IMR-90 (cell line): ENCODE measurements at regions not wholly inside any gene's neighbourhood (a gene's known extent, or its start where the extent isn't known, plus 50 kb on each side); places are given as distances from the start of the nearest gene placed in this dataset.

Experiments
- ATAC-seq: fragments of 200-7000 bp; cut with Tn5 transposase; 2 replicates; pipeline ENCODE4 v1.9.1; 2020; ENCODE audit warnings: low read depth, mild to moderate bottlenecking, moderate library complexity
- BruUV-seq: library from RNA; stranded (reverse); fragments of 400-500 nt; replicated peaks from 2 replicates; lab custom pipeline; 2021; lab: Mats Ljungman, UMichigan
- CTCF ChIA-PET: fragments of 300-600 bp; formaldehyde crosslinking; extraction: SDS; loops from one replicate; lab custom pipeline; 2021; ENCODE audit warnings: antibody characterized with exemption; lab: Yijun Ruan, JAX
- POLR2A ChIA-PET: fragments of 300-600 bp; sonication (Branson Sonifier 250); formaldehyde crosslinking; loops from one replicate; lab custom pipeline; 2022; ENCODE audit warnings: antibody characterized with exemption; ENCODE audit not compliant: unreplicated experiment; lab: Charles Lee
- DNase-seq: peaks from one replicate; pipeline ENCODE4 v3.0.0; 2013
- H2AFZ ChIP-seq: replicated peaks from 2 replicates; pipeline ENCODE3; 2013; ENCODE audit warnings: low read length, mild to moderate bottlenecking; ENCODE audit not compliant: poor library complexity
- H2AK5ac ChIP-seq: 2 replicates; pipeline ENCODE4 v1.6.1; 2013; ENCODE audit warnings: low read depth, low read length, inconsistent platforms
- H2AK9ac ChIP-seq: replicated peaks from 2 replicates; pipeline ENCODE3; 2013; ENCODE audit warnings: mild to moderate bottlenecking, low read depth, low read length, moderate library complexity; ENCODE audit not compliant: poor library complexity
- H2BK120ac ChIP-seq: 2 replicates; pipeline ENCODE4 v1.6.1; 2013; ENCODE audit warnings: low read depth, low read length, inconsistent platforms
- H2BK15ac ChIP-seq: 3 replicates; pipeline ENCODE4 v1.6.1; 2013; ENCODE audit warnings: low read depth, low read length, inconsistent platforms
- H2BK20ac ChIP-seq: 2 replicates; pipeline ENCODE4 v1.6.1; 2013; ENCODE audit warnings: low read depth, mild to moderate bottlenecking, inconsistent platforms, low read length, moderate library complexity
- H2BK5ac ChIP-seq: 2 replicates; pipeline ENCODE4 v1.6.1; 2013; ENCODE audit warnings: mild to moderate bottlenecking, low read depth, low read length, inconsistent platforms; ENCODE audit not compliant: poor library complexity, severe bottlenecking
- H3K14ac ChIP-seq: replicated peaks from 2 replicates; pipeline ENCODE4 v1.6.1; 2013; ENCODE audit warnings: low read depth, low read length, inconsistent platforms
- H3K18ac ChIP-seq: 2 replicates; pipeline ENCODE4 v1.6.1; 2013; ENCODE audit warnings: low read depth, low read length, control low read depth
- H3K23ac ChIP-seq: 2 replicates; pipeline ENCODE4 v1.6.1; 2013; ENCODE audit warnings: low read depth, low read length, inconsistent platforms
- H3K27ac ChIP-seq: 2 replicates; pipeline ENCODE4 v1.5.1; 2013; ENCODE audit warnings: mild to moderate bottlenecking, control low read depth, low read length; ENCODE audit not compliant: insufficient read depth
- H3K27me3 ChIP-seq: 2 replicates; pipeline ENCODE4 v1.6.1; 2013; ENCODE audit warnings: low read length; ENCODE audit not compliant: control insufficient read depth, insufficient read depth
- H3K36me3 ChIP-seq: 2 replicates; pipeline ENCODE4 v1.6.1; 2013; ENCODE audit warnings: low read length, mixed read lengths; ENCODE audit not compliant: control insufficient read depth, insufficient read depth
- H3K4ac ChIP-seq: 2 replicates; pipeline ENCODE4 v1.6.1; 2013; ENCODE audit warnings: low read depth, low read length, inconsistent platforms
- H3K4me1 ChIP-seq: 2 replicates; pipeline ENCODE4 v1.6.1; 2013; ENCODE audit warnings: low read length, mixed read lengths; ENCODE audit not compliant: control insufficient read depth, insufficient read depth
- H3K4me2 ChIP-seq: 2 replicates; pipeline ENCODE4 v1.6.1; 2013; ENCODE audit warnings: low read depth, mild to moderate bottlenecking, control low read depth, low read length, moderate library complexity
- H3K4me3 ChIP-seq: 2 replicates; pipeline ENCODE4 v1.5.1; 2013; ENCODE audit warnings: low read depth, mild to moderate bottlenecking, control low read depth, low read length, moderate library complexity; ENCODE audit not compliant: insufficient read depth
- H3K56ac ChIP-seq: 2 replicates; pipeline ENCODE4 v1.6.1; 2013; ENCODE audit warnings: low read length, inconsistent platforms; ENCODE audit not compliant: insufficient read depth; ENCODE audit errors: extremely low read depth
- H3K79me1 ChIP-seq, 2 experiments: 2 replicates each; pipeline ENCODE4 v1.6.1; 2013; ENCODE audit warnings: low read length in 2 of 2, inconsistent platforms in 1 of 2, low read depth in 1 of 2
- H3K9ac ChIP-seq: 2 replicates; pipeline ENCODE4 v1.6.1; 2013; ENCODE audit warnings: low read depth, low read length, control low read depth
- H3K9me1 ChIP-seq: 2 replicates; pipeline ENCODE4 v1.6.1; 2013; ENCODE audit warnings: low read length, inconsistent platforms; ENCODE audit not compliant: insufficient read depth
- H3K9me3 ChIP-seq: 2 replicates; pipeline ENCODE4 v1.6.1; 2013; ENCODE audit warnings: low read length; ENCODE audit not compliant: control insufficient read depth, insufficient read depth
- H4K20me1 ChIP-seq: 2 replicates; pipeline ENCODE4 v1.6.1; 2013; ENCODE audit warnings: low read length, inconsistent platforms; ENCODE audit not compliant: insufficient read depth
- H4K5ac ChIP-seq: 2 replicates; pipeline ENCODE4 v1.6.1; 2013; ENCODE audit warnings: mild to moderate bottlenecking, low read depth, low read length, control low read depth
- H4K8ac ChIP-seq, 2 experiments: 2 replicates each; pipeline ENCODE4 v1.6.1; 2013; ENCODE audit warnings: low read depth in 2 of 2, low read length in 2 of 2, control low read depth in 1 of 2, inconsistent platforms in 1 of 2
- H4K91ac ChIP-seq: 2 replicates; pipeline ENCODE4 v1.6.1; 2013; ENCODE audit warnings: low read depth, low read length, inconsistent platforms; ENCODE audit not compliant: insufficient read depth
- BHLHE40 ChIP-seq: fragments of 150-350 bp; IDR thresholded peaks from 2 replicates; pipeline ENCODE4 v1.6.1; 2016; ENCODE audit warnings: mild to moderate bottlenecking, low read depth, low read length
- CEBPB ChIP-seq: IDR thresholded peaks from 2 replicates; pipeline ENCODE4 v1.6.1; 2012; ENCODE audit warnings: low read depth, low read length, improper control_type of control experiment
- CHD1 ChIP-seq: IDR thresholded peaks from 2 replicates; pipeline ENCODE4 v1.6.1; 2012; ENCODE audit warnings: low read depth, low read length, improper control_type of control experiment
- ELK1 ChIP-seq: fragments of 150-350 bp; IDR thresholded peaks from 2 replicates; pipeline ENCODE4 v1.6.1; 2016; ENCODE audit warnings: low read depth, mild to moderate bottlenecking, low read length, moderate library complexity, borderline replicate concordance
- FOS ChIP-seq: fragments of 150-350 bp; IDR thresholded peaks from 2 replicates; pipeline ENCODE4 v1.6.1; 2016; ENCODE audit warnings: low read depth, low read length
- MAFK ChIP-seq: IDR thresholded peaks from 2 replicates; pipeline ENCODE4 v1.6.1; 2012; ENCODE audit warnings: low read depth, low read length, improper control_type of control experiment
- MAZ ChIP-seq: IDR thresholded peaks from 2 replicates; pipeline ENCODE4 v1.6.1; 2012; ENCODE audit warnings: low read depth, mild to moderate bottlenecking, low read length, improper control_type of control experiment, moderate library complexity, borderline replicate concordance
- MXI1 ChIP-seq: IDR thresholded peaks from 2 replicates; pipeline ENCODE4 v1.6.1; 2012; ENCODE audit warnings: low read depth, mild to moderate bottlenecking, low read length, moderate library complexity, borderline replicate concordance
- NFE2L2 ChIP-seq: fragments of 150-350 bp; IDR thresholded peaks from 2 replicates; pipeline ENCODE4 v1.6.1; 2016; ENCODE audit warnings: low read depth, mild to moderate bottlenecking, low read length
- POLR2A ChIP-seq: IDR thresholded peaks from 2 replicates; pipeline ENCODE4 v1.6.1; 2012; ENCODE audit warnings: mild to moderate bottlenecking, low read depth, low read length
- RAD21 ChIP-seq: IDR thresholded peaks from 2 replicates; pipeline ENCODE4 v1.6.1; 2012; ENCODE audit warnings: low read length, improper control_type of control experiment
- RCOR1 ChIP-seq: IDR thresholded peaks from 2 replicates; pipeline ENCODE4 v1.6.1; 2012; ENCODE audit warnings: mild to moderate bottlenecking, low read length, improper control_type of control experiment; ENCODE audit not compliant: insufficient replicate concordance
- RFX5 ChIP-seq: IDR thresholded peaks from 2 replicates; pipeline ENCODE4 v1.8.0; 2012; ENCODE audit warnings: low read depth, mild to moderate bottlenecking, low read length, moderate library complexity
- SMC3 ChIP-seq: fragments of 150-350 bp; IDR thresholded peaks from 2 replicates; pipeline ENCODE4 v1.6.1; 2016; ENCODE audit warnings: low read depth, mild to moderate bottlenecking, antibody characterized with exemption, low read length, moderate library complexity
- USF2 ChIP-seq: fragments of 150-350 bp; IDR thresholded peaks from 2 replicates; pipeline ENCODE4 v1.6.1; 2017; ENCODE audit warnings: mild to moderate bottlenecking, antibody characterized with exemption, low read length, low read depth
- WGBS, 2 experiments: methylation state at CpG; one replicate each; pipeline versions ENCODE4 v1.1.5 to v1.1.7; 2013; ENCODE audit warnings: missing lambda C conversion rate in 2 of 2; ENCODE audit not compliant: insufficient read length in 1 of 2; ENCODE audit errors: extremely low coverage in 2 of 2; 5-methylcytosine and 5-hydroxymethylcytosine counted together
- dilution Hi-C: fragments of 300-500 bp; cut with HindIII; formaldehyde crosslinking; loops from one replicate; pipeline ENCODE4 v1.14.3; 2018; ENCODE audit warnings: low sequenced_read_pairs; ENCODE audit not compliant: unreplicated experiment
- in situ Hi-C: fragments of 300-500 bp; cut with MboI; formaldehyde crosslinking; loops from 3 replicates; pipeline ENCODE4 v1.14.3; 2019; ENCODE audit warnings: low sequenced_read_pairs, inconsistent platforms, mixed read lengths
- intact Hi-C: fragments of 100-400 bp; cut with micrococcal nuclease; formaldehyde crosslinking; loops from 2 replicates; pipeline ENCODE4 v1.10.0; 2022
- TF ChIP-seq, protein P1 (sequence below): conservative IDR thresholded peaks from 2 replicates; pipeline ENCODE4 v1.5.1; 2012; ENCODE audit warnings: mild to moderate bottlenecking, low read depth, low read length, improper control_type of control experiment

- H2BK15ac ChIP-seq: no peak overlapping the region
- no TSS peak for BruUV-seq
- no peak overlapping the region for H3K14ac ChIP-seq
- H2AFZ ChIP-seq: no peak overlapping the region
- H3K23ac ChIP-seq: no peak overlapping the region
- no peak overlapping the region for H3K4ac ChIP-seq
- H4K91ac ChIP-seq: no peak overlapping the region
- no peaks in the 10 kb centered on the region for H4K20me1 ChIP-seq
- no peak overlapping the region for H3K4me3 ChIP-seq
- H2BK120ac ChIP-seq: no peak overlapping the region
- no peak overlapping the region for H4K8ac ChIP-seq
- in situ Hi-C loops (loop anchor here (25.0 kb wide), 1 partner anchor 758 kb away; the partner anchor contains the start of genes BPIFC and FBXO7), dilution Hi-C loops (no loop called here), intact Hi-C loops (no loop called here)
- no peak overlapping the region for H3K27ac ChIP-seq
- no peaks in the 10 kb centered on the region for H3K27me3 ChIP-seq
- no peak for TF ChIP-seq SMC3
- no peak for TF ChIP-seq MAFK
- no peak for TF ChIP-seq NFE2L2
- TF ChIP-seq, protein P1, sequence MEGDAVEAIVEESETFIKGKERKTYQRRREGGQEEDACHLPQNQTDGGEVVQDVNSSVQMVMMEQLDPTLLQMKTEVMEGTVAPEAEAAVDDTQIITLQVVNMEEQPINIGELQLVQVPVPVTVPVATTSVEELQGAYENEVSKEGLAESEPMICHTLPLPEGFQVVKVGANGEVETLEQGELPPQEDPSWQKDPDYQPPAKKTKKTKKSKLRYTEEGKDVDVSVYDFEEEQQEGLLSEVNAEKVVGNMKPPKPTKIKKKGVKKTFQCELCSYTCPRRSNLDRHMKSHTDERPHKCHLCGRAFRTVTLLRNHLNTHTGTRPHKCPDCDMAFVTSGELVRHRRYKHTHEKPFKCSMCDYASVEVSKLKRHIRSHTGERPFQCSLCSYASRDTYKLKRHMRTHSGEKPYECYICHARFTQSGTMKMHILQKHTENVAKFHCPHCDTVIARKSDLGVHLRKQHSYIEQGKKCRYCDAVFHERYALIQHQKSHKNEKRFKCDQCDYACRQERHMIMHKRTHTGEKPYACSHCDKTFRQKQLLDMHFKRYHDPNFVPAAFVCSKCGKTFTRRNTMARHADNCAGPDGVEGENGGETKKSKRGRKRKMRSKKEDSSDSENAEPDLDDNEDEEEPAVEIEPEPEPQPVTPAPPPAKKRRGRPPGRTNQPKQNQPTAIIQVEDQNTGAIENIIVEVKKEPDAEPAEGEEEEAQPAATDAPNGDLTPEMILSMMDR: no peak
- TF ChIP-seq MXI1: no peak
- no peak for TF ChIP-seq BHLHE40
- no peak for TF ChIP-seq ELK1
- no peak for TF ChIP-seq CEBPB
- no peak for TF ChIP-seq MAZ
- TF ChIP-seq RAD21: no peak
- TF ChIP-seq USF2: no peak
- TF ChIP-seq POLR2A: no peak
- no peak for TF ChIP-seq RFX5
- no peak for TF ChIP-seq CHD1
- no peak for TF ChIP-seq FOS
- no peak for TF ChIP-seq RCOR1
- ChIA-PET CTCF (no interaction called here), POLR2A (no interaction called here)
- no peaks in the 10 kb centered on the region for H3K4me1 ChIP-seq
- H3K18ac ChIP-seq: no peak overlapping the region
- H4K5ac ChIP-seq: no peak overlapping the region
- H3K9ac ChIP-seq: no peak overlapping the region
- H3K9me3 ChIP-seq: peaks cover 6% of the 10 kb centered on the region
- ATAC-seq (no peak), DNase-seq (no peak)
- no CpG with 5 or more reads among the region's 5 CpGs for WGBS, 2 experiments
- no peak overlapping the region for H3K56ac ChIP-seq
- H3K9me1 ChIP-seq: no peaks in the 10 kb centered on the region
- no peak overlapping the region for H3K4me2 ChIP-seq
- no peak overlapping the region for H2AK9ac ChIP-seq
- H3K79me1 ChIP-seq: no peaks in the 10 kb centered on the region
- H3K36me3 ChIP-seq: no peaks in the 10 kb centered on the region
- no peak overlapping the region for H2BK20ac ChIP-seq
- no peak overlapping the region for H2BK5ac ChIP-seq
- H2AK5ac ChIP-seq: no peak overlapping the region
These were observed 162.4 kb upstream of the SYN3 start for GRCh38 chr22:33220476-33221080.
